ENCODE measurements at regions not wholly inside any gene's neighbourhood (a gene's known extent, or its start where the extent isn't known, plus 50 kb on each side); places are given as distances from the start of the nearest gene placed in this dataset.

DNA sequence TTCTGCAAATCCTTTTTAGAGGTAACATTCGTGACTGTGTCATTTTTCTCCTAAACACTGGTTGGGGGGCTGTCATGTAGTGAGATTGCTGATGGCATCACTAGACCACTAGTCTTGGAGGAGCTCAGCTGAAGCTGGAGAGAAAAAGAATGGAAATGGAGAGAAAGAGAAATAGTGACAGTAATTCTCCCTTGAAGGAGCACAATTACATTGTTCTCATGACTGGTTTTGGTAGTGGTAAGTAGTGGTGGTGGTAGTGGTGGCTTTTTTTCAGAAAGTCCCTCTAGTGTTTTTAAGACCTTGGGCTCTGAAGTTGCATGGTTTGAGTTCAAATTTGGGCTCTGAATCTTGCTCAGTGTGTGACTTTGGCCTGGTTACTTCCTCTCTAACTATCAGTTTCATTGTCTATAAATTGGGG is 99.8 kb downstream of the LARP7 start:
- TF ChIP-seq, protein P1, sequence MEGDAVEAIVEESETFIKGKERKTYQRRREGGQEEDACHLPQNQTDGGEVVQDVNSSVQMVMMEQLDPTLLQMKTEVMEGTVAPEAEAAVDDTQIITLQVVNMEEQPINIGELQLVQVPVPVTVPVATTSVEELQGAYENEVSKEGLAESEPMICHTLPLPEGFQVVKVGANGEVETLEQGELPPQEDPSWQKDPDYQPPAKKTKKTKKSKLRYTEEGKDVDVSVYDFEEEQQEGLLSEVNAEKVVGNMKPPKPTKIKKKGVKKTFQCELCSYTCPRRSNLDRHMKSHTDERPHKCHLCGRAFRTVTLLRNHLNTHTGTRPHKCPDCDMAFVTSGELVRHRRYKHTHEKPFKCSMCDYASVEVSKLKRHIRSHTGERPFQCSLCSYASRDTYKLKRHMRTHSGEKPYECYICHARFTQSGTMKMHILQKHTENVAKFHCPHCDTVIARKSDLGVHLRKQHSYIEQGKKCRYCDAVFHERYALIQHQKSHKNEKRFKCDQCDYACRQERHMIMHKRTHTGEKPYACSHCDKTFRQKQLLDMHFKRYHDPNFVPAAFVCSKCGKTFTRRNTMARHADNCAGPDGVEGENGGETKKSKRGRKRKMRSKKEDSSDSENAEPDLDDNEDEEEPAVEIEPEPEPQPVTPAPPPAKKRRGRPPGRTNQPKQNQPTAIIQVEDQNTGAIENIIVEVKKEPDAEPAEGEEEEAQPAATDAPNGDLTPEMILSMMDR (IDR thresholded peaks at IDR 0.05) = no peak
- TF ChIP-seq POLR2A (IDR thresholded peaks at IDR 0.05; ENCODE audit: low read depth) (no peak), POLR2AphosphoS5 (IDR thresholded peaks at IDR 0.05) (no peak)
